ENCODE measurements at regions not wholly inside any gene's neighbourhood (a gene's known extent, or its start where the extent isn't known, plus 50 kb on each side); places are given as distances from the start of the nearest gene placed in this dataset.

DNA sequence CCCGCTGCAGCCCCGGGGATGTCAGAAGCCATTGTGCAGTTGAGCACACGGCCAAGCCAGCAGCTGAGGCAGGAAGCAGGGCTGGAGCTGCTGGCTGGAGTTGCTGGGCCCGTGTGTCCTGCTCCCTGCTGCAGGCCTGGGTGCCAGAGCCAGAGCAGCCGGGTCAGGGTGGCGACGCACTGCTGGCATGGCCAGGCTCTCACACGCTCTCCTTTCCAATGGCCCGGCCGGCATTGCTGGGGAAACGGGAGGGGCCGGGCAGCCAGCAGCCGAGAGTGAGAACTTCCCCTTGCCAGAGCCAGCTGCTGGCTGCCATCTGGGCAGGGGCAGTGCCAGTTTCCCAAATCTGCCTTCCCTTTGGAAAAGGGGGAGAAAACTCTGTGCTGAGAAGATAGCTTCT, 82.4 kb upstream of the PROX1 start:
- Histone ChIP-seq H3K4me1 (ENCODE audit: low read length) (no peaks in the 10 kb centered on the region), H3K27ac (ENCODE audit: low read length) (no peak overlapping the region), H2AFZ (ENCODE audit: low read depth, low read length) (no peak overlapping the region), H3K9me3 (ENCODE audit: insufficient read depth, low read length) (no peaks in the 10 kb centered on the region), H4K20me1 (ENCODE audit: insufficient read depth, low read length) (no peaks in the 10 kb centered on the region), H3K36me3 (replicated peaks; ENCODE audit: low read depth, low read length) (no peaks in the 10 kb centered on the region), H3K9ac (ENCODE audit: low read length) (no peak overlapping the region), H3K4me3 (ENCODE audit: low read length) (no peak overlapping the region), H3K27me3 (ENCODE audit: low read depth, low read length) (peaks cover 19% of the 10 kb centered on the region; the same call in 1 of the 2 replicates), H3K79me2 (ENCODE audit: low read length) (no peaks in the 10 kb centered on the region), H3K4me2 (ENCODE audit: low read length) (no peak overlapping the region)
- TF ChIP-seq EZH2phosphoT487 (IDR thresholded peaks at IDR 0.05; ENCODE audit: low read depth) = no peak
- TF ChIP-seq, protein P1, sequence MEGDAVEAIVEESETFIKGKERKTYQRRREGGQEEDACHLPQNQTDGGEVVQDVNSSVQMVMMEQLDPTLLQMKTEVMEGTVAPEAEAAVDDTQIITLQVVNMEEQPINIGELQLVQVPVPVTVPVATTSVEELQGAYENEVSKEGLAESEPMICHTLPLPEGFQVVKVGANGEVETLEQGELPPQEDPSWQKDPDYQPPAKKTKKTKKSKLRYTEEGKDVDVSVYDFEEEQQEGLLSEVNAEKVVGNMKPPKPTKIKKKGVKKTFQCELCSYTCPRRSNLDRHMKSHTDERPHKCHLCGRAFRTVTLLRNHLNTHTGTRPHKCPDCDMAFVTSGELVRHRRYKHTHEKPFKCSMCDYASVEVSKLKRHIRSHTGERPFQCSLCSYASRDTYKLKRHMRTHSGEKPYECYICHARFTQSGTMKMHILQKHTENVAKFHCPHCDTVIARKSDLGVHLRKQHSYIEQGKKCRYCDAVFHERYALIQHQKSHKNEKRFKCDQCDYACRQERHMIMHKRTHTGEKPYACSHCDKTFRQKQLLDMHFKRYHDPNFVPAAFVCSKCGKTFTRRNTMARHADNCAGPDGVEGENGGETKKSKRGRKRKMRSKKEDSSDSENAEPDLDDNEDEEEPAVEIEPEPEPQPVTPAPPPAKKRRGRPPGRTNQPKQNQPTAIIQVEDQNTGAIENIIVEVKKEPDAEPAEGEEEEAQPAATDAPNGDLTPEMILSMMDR (IDR thresholded peaks at IDR 0.05; ENCODE audit: low read depth, low read length) = no peak

DNA sequence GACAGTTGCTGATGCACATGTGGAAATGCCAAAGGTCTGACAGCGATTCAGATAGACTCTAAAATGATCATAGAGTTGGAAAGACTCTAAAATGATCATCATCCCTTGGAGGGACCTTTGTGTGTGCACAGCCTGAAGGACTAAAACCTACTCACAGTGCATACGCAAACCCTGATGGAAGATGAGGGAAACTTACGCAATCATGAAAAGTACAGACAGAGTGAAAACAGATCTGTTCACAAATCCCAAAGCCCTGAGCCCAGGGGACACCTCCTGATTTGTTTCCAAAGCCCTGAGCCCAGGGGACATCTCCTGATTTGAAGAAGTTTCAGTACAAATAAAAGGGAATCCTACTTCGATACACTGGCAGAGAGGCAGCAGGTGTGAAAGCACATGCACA, 79.3 kb upstream of the PROX1 start:
- Histone ChIP-seq H3K9ac (ENCODE audit: low read length) (no peak overlapping the region), H3K4me2 (ENCODE audit: low read length) (no peak overlapping the region), H3K4me3 (ENCODE audit: low read length) (no peak overlapping the region), H3K4me1 (ENCODE audit: low read length) (no peaks in the 10 kb centered on the region), H3K36me3 (replicated peaks; ENCODE audit: low read depth, low read length) (no peaks in the 10 kb centered on the region), H2AFZ (ENCODE audit: low read depth, low read length) (no peak overlapping the region), H3K79me2 (ENCODE audit: low read length) (no peaks in the 10 kb centered on the region), H3K9me3 (ENCODE audit: insufficient read depth, low read length) (no peaks in the 10 kb centered on the region), H4K20me1 (ENCODE audit: insufficient read depth, low read length) (no peaks in the 10 kb centered on the region), H3K27ac (ENCODE audit: low read length) (no peak overlapping the region), H3K27me3 (ENCODE audit: low read depth, low read length) (peaks cover 34% of the 10 kb centered on the region; the same call in 1 of the 2 replicates)
- TF ChIP-seq, protein P1 (IDR thresholded peaks at IDR 0.05; ENCODE audit: low read depth, low read length) = no peak
- TF ChIP-seq EZH2phosphoT487 (IDR thresholded peaks at IDR 0.05; ENCODE audit: low read depth) = no peak

DNA sequence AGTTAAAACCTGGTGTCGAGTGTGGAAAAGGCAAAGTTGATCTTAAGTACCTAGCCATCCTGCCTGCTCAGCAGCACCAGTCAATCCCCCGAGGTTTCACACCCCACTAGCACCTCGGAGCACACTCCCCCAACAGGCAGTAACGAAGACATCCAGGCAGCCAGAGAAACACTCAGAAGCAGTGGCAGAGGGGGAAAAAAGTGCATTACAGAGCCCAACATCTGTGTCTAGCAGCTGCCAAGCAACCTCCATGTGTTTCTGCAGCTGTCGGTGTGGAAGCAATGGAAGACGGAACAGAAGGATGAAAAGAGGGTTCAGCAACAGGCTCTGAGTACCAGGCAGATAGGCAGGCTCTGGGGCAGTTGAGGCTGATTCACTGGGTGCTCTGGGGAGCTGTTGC, 73.4 kb upstream of the PROX1 start:
- Histone ChIP-seq H3K4me1 (ENCODE audit: low read length) (no peaks in the 10 kb centered on the region), H3K79me2 (ENCODE audit: low read length) (no peaks in the 10 kb centered on the region), H3K4me2 (ENCODE audit: low read length) (no peak overlapping the region), H3K27me3 (ENCODE audit: low read depth, low read length) (peaks cover 41% of the 10 kb centered on the region; the same call in 1 of the 2 replicates), H3K9ac (ENCODE audit: low read length) (no peak overlapping the region), H2AFZ (ENCODE audit: low read depth, low read length) (no peak overlapping the region), H3K9me3 (ENCODE audit: insufficient read depth, low read length) (no peaks in the 10 kb centered on the region), H3K4me3 (ENCODE audit: low read length) (no peak overlapping the region), H3K27ac (ENCODE audit: low read length) (no peak overlapping the region), H4K20me1 (ENCODE audit: insufficient read depth, low read length) (no peaks in the 10 kb centered on the region), H3K36me3 (replicated peaks; ENCODE audit: low read depth, low read length) (no peaks in the 10 kb centered on the region)
- no peak for TF ChIP-seq EZH2phosphoT487 (IDR thresholded peaks at IDR 0.05; ENCODE audit: low read depth)
- TF ChIP-seq, protein P1 (IDR thresholded peaks at IDR 0.05; ENCODE audit: low read depth, low read length) = no peak

DNA sequence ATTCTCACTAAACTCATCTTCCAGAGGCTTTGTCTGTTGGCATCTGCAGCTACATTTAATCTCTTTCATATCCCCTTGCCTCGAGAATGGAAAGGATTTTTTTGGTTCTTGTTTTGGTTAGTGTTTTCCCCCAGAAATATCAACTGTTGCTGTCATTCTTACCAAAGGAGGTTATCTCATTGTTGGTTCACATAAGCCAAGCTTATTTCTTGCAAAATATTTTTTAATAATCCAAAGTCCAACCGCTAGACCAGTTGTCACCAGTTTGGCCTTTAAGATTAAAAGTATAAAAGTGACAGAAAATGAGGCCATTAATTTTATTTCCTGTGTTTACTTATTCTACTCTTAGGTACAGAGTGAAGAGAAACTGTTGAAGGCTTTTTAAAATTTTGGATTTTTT, 66.5 kb upstream of the PROX1 start:
- H4K20me1 ChIP-seq (ENCODE audit: insufficient read depth, low read length) = no peaks in the 10 kb centered on the region
- no peaks in the 10 kb centered on the region for H3K27me3 ChIP-seq (ENCODE audit: low read depth, low read length)
- no peak overlapping the region for H3K9ac ChIP-seq (ENCODE audit: low read length)
- no peak overlapping the region for H3K4me3 ChIP-seq (ENCODE audit: low read length)
- H3K79me2 ChIP-seq (ENCODE audit: low read length) = no peaks in the 10 kb centered on the region
- H3K4me1 ChIP-seq (ENCODE audit: low read length) = no peaks in the 10 kb centered on the region
- H3K9me3 ChIP-seq (ENCODE audit: insufficient read depth, low read length) = no peaks in the 10 kb centered on the region
- H3K27ac ChIP-seq (ENCODE audit: low read length) = no peak overlapping the region
- H3K36me3 ChIP-seq (replicated peaks; ENCODE audit: low read depth, low read length) = no peaks in the 10 kb centered on the region
- no peak overlapping the region for H2AFZ ChIP-seq (ENCODE audit: low read depth, low read length)
- no peak overlapping the region for H3K4me2 ChIP-seq (ENCODE audit: low read length)
- TF ChIP-seq EZH2phosphoT487 (IDR thresholded peaks at IDR 0.05; ENCODE audit: low read depth) = no peak
- TF ChIP-seq, protein P1 (IDR thresholded peaks at IDR 0.05; ENCODE audit: low read depth, low read length) = no peak
